CD14-positive monocyte (primary cell): ENCODE measurements at regions not wholly inside any gene's neighbourhood (a gene's known extent, or its start where the extent isn't known, plus 50 kb on each side); places are given as distances from the start of the nearest gene placed in this dataset.

ENCODE experiments used
- DNase-seq, 3 donors: peaks; one replicate each; pipeline ENCODE4 v3.0.0-alpha.2; 2011 to 2022
- H2AFZ ChIP-seq: 2 replicates; pipeline ENCODE4 v1.6.0; 2012; ENCODE audit warnings: mild to moderate bottlenecking, low read depth, low read length, inconsistent platforms; ENCODE audit not compliant: insufficient read depth, poor library complexity, severe bottlenecking
- H3K27ac ChIP-seq, 2 donors: 1 replicate in 1 of 2; 2 replicates in 1 of 2; pipeline ENCODE4 v1.5.1; 2012 to 2013; ENCODE audit warnings: low read length in 2 of 2, control low read depth in 1 of 2, inconsistent platforms in 1 of 2, low read depth in 1 of 2, mild to moderate bottlenecking in 1 of 2
- H3K27me3 ChIP-seq, 2 donors: one replicate each; pipeline versions ENCODE4 v1.6.0 to v1.6.1; 2011 to 2013; ENCODE audit warnings: low read length in 2 of 2; ENCODE audit not compliant: control insufficient read depth in 2 of 2, insufficient read depth in 2 of 2
- H3K36me3 ChIP-seq, 2 donors: replicated peaks in 1 of 2; 1 replicate in 1 of 2; 2 replicates in 1 of 2; pipeline versions ENCODE4 v1.5.1 to v1.6.1; 2012 to 2013; ENCODE audit warnings: low read length in 2 of 2, control low read depth in 1 of 2, inconsistent platforms in 1 of 2, mild to moderate bottlenecking in 1 of 2; ENCODE audit not compliant: insufficient read depth in 2 of 2, control insufficient read depth in 1 of 2
- H3K4me1 ChIP-seq, 2 donors: 1 replicate in 1 of 2; 2 replicates in 1 of 2; pipeline versions ENCODE4 v1.5.1 to v1.6.1; 2012 to 2013; ENCODE audit warnings: low read length in 2 of 2, control low read depth in 1 of 2, inconsistent platforms in 1 of 2, mild to moderate bottlenecking in 1 of 2, moderate library complexity in 1 of 2; ENCODE audit not compliant: insufficient read depth in 2 of 2, control insufficient read depth in 1 of 2
- H3K4me2 ChIP-seq: replicated peaks from 2 replicates; pipeline ENCODE3; 2012; ENCODE audit warnings: low read length, moderate library complexity, mild to moderate bottlenecking; ENCODE audit not compliant: poor library complexity, severe bottlenecking; ENCODE audit errors: extremely low read depth
- H3K4me3 ChIP-seq, 3 experiments: fragments of 200-600 bp in 1 of 3; sonication (generic) in 1 of 3; replicated peaks in 1 of 3; 1 replicate in 2 of 3; 2 replicates in 1 of 3; pipeline ENCODE4 v1.5.1; 2011 to 2013; ENCODE audit warnings: low read length in 3 of 3, mild to moderate bottlenecking in 3 of 3, control low read depth in 2 of 3, low read depth in 2 of 3, inconsistent platforms in 1 of 3, moderate library complexity in 1 of 3
- H3K79me2 ChIP-seq: 2 replicates; pipeline ENCODE4 v1.6.0; 2012; ENCODE audit warnings: mild to moderate bottlenecking, control low read depth, inconsistent platforms, low read length, moderate library complexity; ENCODE audit not compliant: insufficient read depth
- H3K9ac ChIP-seq: 2 replicates; pipeline ENCODE4 v1.6.0; 2017; ENCODE audit warnings: low read length, mild to moderate bottlenecking; ENCODE audit not compliant: insufficient read depth, poor library complexity, severe bottlenecking
- H3K9me3 ChIP-seq, 2 donors: replicated peaks in 1 of 2; 1 replicate in 1 of 2; 2 replicates in 1 of 2; pipeline versions ENCODE4 v1.5.1 to v1.6.1; 2012 to 2013; ENCODE audit warnings: low read length in 2 of 2, control low read depth in 1 of 2; ENCODE audit not compliant: control insufficient read depth in 1 of 2, insufficient read depth in 1 of 2
- H4K20me1 ChIP-seq: 2 replicates; pipeline ENCODE4 v1.6.0; 2012; ENCODE audit warnings: mild to moderate bottlenecking, low read length, control low read depth, moderate library complexity; ENCODE audit not compliant: insufficient read depth
- H3K27ac Mint-ChIP-seq, 7 donors: one replicate each; pipeline ENCODE4 v1.8.0; 2020; ENCODE audit warnings: mild to moderate bottlenecking in 7 of 7, mixed read lengths in 7 of 7, moderate library complexity in 6 of 7, inconsistent platforms in 2 of 7
- H3K27me3 Mint-ChIP-seq, 3 donors: one replicate each; pipeline ENCODE4 v1.8.0; 2021 to 2022; ENCODE audit warnings: low read depth in 3 of 3, mild to moderate bottlenecking in 3 of 3, mixed read lengths in 3 of 3, moderate library complexity in 3 of 3, inconsistent platforms in 1 of 3
- H3K36me3 Mint-ChIP-seq, 2 donors: one replicate each; pipeline ENCODE4 v1.8.0; 2020; ENCODE audit warnings: mixed read lengths in 2 of 2, inconsistent platforms in 1 of 2, mild to moderate bottlenecking in 1 of 2
- H3K4me1 Mint-ChIP-seq: one replicate; pipeline ENCODE4 v1.8.0; 2020; ENCODE audit warnings: mild to moderate bottlenecking, mixed read lengths
- H3K4me3 Mint-ChIP-seq, 2 donors: one replicate each; pipeline ENCODE4 v1.8.0; 2020; ENCODE audit warnings: mild to moderate bottlenecking in 2 of 2, mixed read lengths in 2 of 2, moderate library complexity in 1 of 2
- H3K9me3 Mint-ChIP-seq, 7 donors: one replicate each; pipeline ENCODE4 v1.8.0; 2020 to 2022; ENCODE audit warnings: mixed read lengths in 7 of 7, mild to moderate bottlenecking in 6 of 7, moderate library complexity in 6 of 7, inconsistent platforms in 2 of 7
- WGBS: methylation state at CpG from one replicate; pipeline ENCODE4 v1.1.5; 2013; ENCODE audit warnings: missing lambda C conversion rate; ENCODE audit not compliant: insufficient coverage; 5-methylcytosine and 5-hydroxymethylcytosine counted together
- intact Hi-C, 2 donors: fragments of 100-400 bp; cut with micrococcal nuclease; formaldehyde crosslinking; loops; one replicate each; pipeline versions ENCODE4 v1.15.0 to v1.15.1; 2023
- TF ChIP-seq, protein P1 (sequence below): fragments of 200-600 bp; IDR thresholded peaks from one replicate; pipeline ENCODE4 v1.8.0; 2022; ENCODE audit warnings: antibody characterized with exemption, mild to moderate bottlenecking

GRCh38 chr1:29786195-29786594 is 549.9 kb downstream of the PTPRU start:
- Histone ChIP-seq H3K27me3 (no peaks in the 10 kb centered on the region), H3K27ac (no peak overlapping the region), H3K4me1 (no peaks in the 10 kb centered on the region), H3K36me3 (no peaks in the 10 kb centered on the region), H4K20me1 (no peaks in the 10 kb centered on the region), H3K9ac (no peak overlapping the region), H3K4me2 (no peak overlapping the region), H2AFZ (no peak overlapping the region), H3K4me3 (no peak overlapping the region), H3K79me2 (no peaks in the 10 kb centered on the region), H3K9me3 (no peaks in the 10 kb centered on the region)
- TF ChIP-seq, protein P1, sequence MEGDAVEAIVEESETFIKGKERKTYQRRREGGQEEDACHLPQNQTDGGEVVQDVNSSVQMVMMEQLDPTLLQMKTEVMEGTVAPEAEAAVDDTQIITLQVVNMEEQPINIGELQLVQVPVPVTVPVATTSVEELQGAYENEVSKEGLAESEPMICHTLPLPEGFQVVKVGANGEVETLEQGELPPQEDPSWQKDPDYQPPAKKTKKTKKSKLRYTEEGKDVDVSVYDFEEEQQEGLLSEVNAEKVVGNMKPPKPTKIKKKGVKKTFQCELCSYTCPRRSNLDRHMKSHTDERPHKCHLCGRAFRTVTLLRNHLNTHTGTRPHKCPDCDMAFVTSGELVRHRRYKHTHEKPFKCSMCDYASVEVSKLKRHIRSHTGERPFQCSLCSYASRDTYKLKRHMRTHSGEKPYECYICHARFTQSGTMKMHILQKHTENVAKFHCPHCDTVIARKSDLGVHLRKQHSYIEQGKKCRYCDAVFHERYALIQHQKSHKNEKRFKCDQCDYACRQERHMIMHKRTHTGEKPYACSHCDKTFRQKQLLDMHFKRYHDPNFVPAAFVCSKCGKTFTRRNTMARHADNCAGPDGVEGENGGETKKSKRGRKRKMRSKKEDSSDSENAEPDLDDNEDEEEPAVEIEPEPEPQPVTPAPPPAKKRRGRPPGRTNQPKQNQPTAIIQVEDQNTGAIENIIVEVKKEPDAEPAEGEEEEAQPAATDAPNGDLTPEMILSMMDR = no peak
- Mint-ChIP-seq H3K9me3 (no peaks in the 10 kb centered on the region), H3K4me1 (no peaks in the 10 kb centered on the region), H3K27ac (no peak overlapping the region), H3K36me3 (no peaks in the 10 kb centered on the region), H3K4me3 (no peak overlapping the region), H3K27me3 (peaks cover 6 to 17% (median 6%) of the 10 kb centered on the region in 3 donors)
- intact Hi-C loops = no loop called here
- DNase-seq = no peak
- 98% methylated on average over 4 of the region's 4 CpGs for WGBS

- H3K4me1 ChIP-seq = no peaks in the 10 kb centered on the region
- H3K79me2 ChIP-seq = no peaks in the 10 kb centered on the region
- no peak overlapping the region for H3K9ac ChIP-seq
- no peak overlapping the region for H3K4me2 ChIP-seq
- H4K20me1 ChIP-seq = no peaks in the 10 kb centered on the region
- Mint-ChIP-seq H3K27me3 (peaks cover 6 to 15% (median 9%) of the 10 kb centered on the region in 3 donors), H3K9me3 (no peaks in the 10 kb centered on the region), H3K27ac (no peak overlapping the region), H3K36me3 (no peaks in the 10 kb centered on the region), H3K4me3 (no peak overlapping the region), H3K4me1 (no peaks in the 10 kb centered on the region)
- intact Hi-C loops = no loop called here
- no peak overlapping the region for H3K4me3 ChIP-seq
- no peak overlapping the region for H3K27ac ChIP-seq
- no peaks in the 10 kb centered on the region for H3K9me3 ChIP-seq
- no peak for DNase-seq
- H2AFZ ChIP-seq = no peak overlapping the region
- no peaks in the 10 kb centered on the region for H3K27me3 ChIP-seq
- TF ChIP-seq, protein P1 = no peak
- 85% methylated on average over 4 of the region's 5 CpGs for WGBS
- H3K36me3 ChIP-seq = no peaks in the 10 kb centered on the region
These were observed 549.2 kb downstream of the PTPRU start for GRCh38 chr1:29785554-29785953.
